Loucy (cell line): ENCODE measurements at regions not wholly inside any gene's neighbourhood (a gene's known extent, or its start where the extent isn't known, plus 50 kb on each side); places are given as distances from the start of the nearest gene placed in this dataset.

Experiments
- H2AFZ ChIP-seq: fragments of 200-600 bp; sonication (generic); 2 replicates; pipeline ENCODE4 v1.6.0; 2016; ENCODE audit warnings: antibody characterized with exemption, mild to moderate bottlenecking, low read length, moderate library complexity
- H3F3A ChIP-seq: fragments of 200-600 bp; 2 replicates; pipeline ENCODE4 v1.6.0; 2016; ENCODE audit warnings: antibody characterized with exemption, low read depth, mild to moderate bottlenecking
- H3K27me3 ChIP-seq: fragments of 200-600 bp; sonication (generic); 2 replicates; pipeline ENCODE4 v1.6.1; 2014; ENCODE audit warnings: low read length, mild to moderate bottlenecking; ENCODE audit not compliant: insufficient read depth, poor library complexity, severe bottlenecking
- H3K36me3 ChIP-seq: fragments of 200-600 bp; sonication (generic); 2 replicates; pipeline ENCODE4 v1.6.1; 2016; ENCODE audit warnings: low read length; ENCODE audit not compliant: insufficient read depth
- H3K4me1 ChIP-seq: fragments of 200-600 bp; sonication (generic); 2 replicates; pipeline ENCODE4 v1.5.1; 2014; ENCODE audit warnings: low read length, mild to moderate bottlenecking; ENCODE audit not compliant: insufficient read depth, poor library complexity, severe bottlenecking
- H3K4me2 ChIP-seq: fragments of 200-600 bp; sonication (generic); 2 replicates; pipeline ENCODE4 v1.6.0; 2014; ENCODE audit warnings: antibody characterized with exemption, low read length, low read depth, mild to moderate bottlenecking; ENCODE audit not compliant: poor library complexity, severe bottlenecking
- H3K4me3 ChIP-seq: fragments of 200-600 bp; sonication (generic); 2 replicates; pipeline ENCODE4 v1.5.1; 2014; ENCODE audit warnings: low read length, mild to moderate bottlenecking, mixed read lengths; ENCODE audit not compliant: poor library complexity, severe bottlenecking
- H3K79me2 ChIP-seq: fragments of 200-600 bp; sonication (generic); 2 replicates; pipeline ENCODE4 v1.6.1; 2014; ENCODE audit warnings: low read length; ENCODE audit not compliant: insufficient read depth
- H3K9ac ChIP-seq: fragments of 200-600 bp; sonication (generic); 2 replicates; pipeline ENCODE4 v1.6.0; 2014; ENCODE audit warnings: mild to moderate bottlenecking, low read depth, low read length, moderate library complexity; ENCODE audit not compliant: poor library complexity, severe bottlenecking
- H3K9me2 ChIP-seq: fragments of 200-600 bp; sonication (generic); replicated peaks from 2 replicates; pipeline ENCODE4 v1.6.1; 2016; ENCODE audit warnings: low read depth, low read length, mixed read lengths
- H3K9me3 ChIP-seq: fragments of 200-600 bp; sonication (generic); 2 replicates; pipeline ENCODE4 v1.6.1; 2014; ENCODE audit warnings: mild to moderate bottlenecking, antibody characterized with exemption, low read length, low read depth; ENCODE audit not compliant: insufficient read depth
- H4K20me1 ChIP-seq: fragments of 200-600 bp; sonication (generic); 2 replicates; pipeline ENCODE4 v1.6.0; 2014; ENCODE audit warnings: antibody characterized with exemption, low read length, mild to moderate bottlenecking; ENCODE audit not compliant: insufficient read depth, poor library complexity, severe bottlenecking
- EZH2phosphoT487 ChIP-seq: fragments of 200-600 bp; IDR thresholded peaks from 2 replicates; pipeline ENCODE4 v1.6.1; 2018; ENCODE audit warnings: antibody characterized with exemption, mild to moderate bottlenecking, moderate library complexity, borderline replicate concordance
- TF ChIP-seq, protein P1 (sequence below): fragments of 200-600 bp; sonication (generic); conservative IDR thresholded peaks from 2 replicates; pipeline ENCODE4 v1.5.1; 2014; ENCODE audit warnings: mild to moderate bottlenecking, antibody characterized with exemption, low read length

DNA sequence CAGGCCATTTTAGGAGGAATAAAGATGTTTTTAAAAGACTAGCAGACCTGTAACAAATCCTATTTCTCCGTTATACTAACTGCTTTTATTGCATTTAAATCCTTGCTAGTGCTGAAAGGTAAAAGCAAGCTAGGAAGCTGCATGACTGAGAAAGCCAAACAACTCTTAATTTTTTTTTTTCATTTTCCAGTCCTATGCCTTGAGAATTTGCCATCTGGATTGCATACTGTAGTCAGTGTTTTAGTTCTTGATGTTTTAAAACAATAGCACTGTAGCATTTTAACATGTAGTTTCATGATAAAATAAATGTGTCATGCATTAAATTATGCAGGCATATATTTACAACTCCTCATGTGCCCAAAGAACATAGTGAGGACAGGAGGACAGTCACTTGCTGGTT, 108.4 kb upstream of the FGF10 start:
- no peaks in the 10 kb centered on the region for H3K4me1 ChIP-seq
- H3K4me3 ChIP-seq = no peak overlapping the region
- no peaks in the 10 kb centered on the region for H3K27me3 ChIP-seq
- H3F3A ChIP-seq = no peaks in the 10 kb centered on the region
- H3K4me2 ChIP-seq = no peak overlapping the region
- H4K20me1 ChIP-seq = no peaks in the 10 kb centered on the region
- H2AFZ ChIP-seq = no peak overlapping the region
- H3K36me3 ChIP-seq = no peaks in the 10 kb centered on the region
- no peaks in the 10 kb centered on the region for H3K9me2 ChIP-seq
- H3K9ac ChIP-seq = no peak overlapping the region
- H3K9me3 ChIP-seq = no peaks in the 10 kb centered on the region
- TF ChIP-seq, protein P1, sequence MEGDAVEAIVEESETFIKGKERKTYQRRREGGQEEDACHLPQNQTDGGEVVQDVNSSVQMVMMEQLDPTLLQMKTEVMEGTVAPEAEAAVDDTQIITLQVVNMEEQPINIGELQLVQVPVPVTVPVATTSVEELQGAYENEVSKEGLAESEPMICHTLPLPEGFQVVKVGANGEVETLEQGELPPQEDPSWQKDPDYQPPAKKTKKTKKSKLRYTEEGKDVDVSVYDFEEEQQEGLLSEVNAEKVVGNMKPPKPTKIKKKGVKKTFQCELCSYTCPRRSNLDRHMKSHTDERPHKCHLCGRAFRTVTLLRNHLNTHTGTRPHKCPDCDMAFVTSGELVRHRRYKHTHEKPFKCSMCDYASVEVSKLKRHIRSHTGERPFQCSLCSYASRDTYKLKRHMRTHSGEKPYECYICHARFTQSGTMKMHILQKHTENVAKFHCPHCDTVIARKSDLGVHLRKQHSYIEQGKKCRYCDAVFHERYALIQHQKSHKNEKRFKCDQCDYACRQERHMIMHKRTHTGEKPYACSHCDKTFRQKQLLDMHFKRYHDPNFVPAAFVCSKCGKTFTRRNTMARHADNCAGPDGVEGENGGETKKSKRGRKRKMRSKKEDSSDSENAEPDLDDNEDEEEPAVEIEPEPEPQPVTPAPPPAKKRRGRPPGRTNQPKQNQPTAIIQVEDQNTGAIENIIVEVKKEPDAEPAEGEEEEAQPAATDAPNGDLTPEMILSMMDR = no peak
- TF ChIP-seq EZH2phosphoT487 = no peak
- H3K79me2 ChIP-seq = no peaks in the 10 kb centered on the region

DNA sequence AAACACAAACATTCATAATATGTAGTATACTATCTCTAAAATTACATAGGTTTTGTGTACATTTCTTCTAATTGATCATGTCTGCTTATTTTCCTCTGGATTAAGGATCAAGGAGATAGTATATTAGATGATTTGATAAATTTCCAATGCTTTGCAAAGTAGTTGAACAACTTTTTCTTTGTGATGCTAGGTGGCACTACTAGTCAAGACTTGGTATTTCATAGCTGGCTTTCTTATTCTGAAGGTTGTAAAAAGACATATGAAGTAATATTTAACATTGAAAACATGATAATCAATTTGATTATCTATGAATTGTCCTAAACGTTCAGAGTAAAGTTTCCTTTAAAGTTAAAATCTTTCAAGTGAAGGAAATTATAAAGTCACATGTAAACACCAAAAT, 106.1 kb upstream of the FGF10 start:
- H3K9ac ChIP-seq = no peak overlapping the region
- TF ChIP-seq, protein P1 = no peak
- TF ChIP-seq EZH2phosphoT487 = no peak

GRCh38 chr5:44489759-44490158, 100.5 kb upstream of the FGF10 start:
- H3K4me3 ChIP-seq = no peak overlapping the region
- no peaks in the 10 kb centered on the region for H3K9me2 ChIP-seq
- H3K79me2 ChIP-seq = no peaks in the 10 kb centered on the region

More for the DNA sequence above, 106.1 kb upstream of the FGF10 start:
- no peak overlapping the region for H3K4me3 ChIP-seq
- no peaks in the 10 kb centered on the region for H4K20me1 ChIP-seq
- H3K36me3 ChIP-seq = no peaks in the 10 kb centered on the region
- no peaks in the 10 kb centered on the region for H3K4me1 ChIP-seq
- no peaks in the 10 kb centered on the region for H3K27me3 ChIP-seq
- H3K4me2 ChIP-seq = no peak overlapping the region
- H3K9me2 ChIP-seq = no peaks in the 10 kb centered on the region
- no peak overlapping the region for H2AFZ ChIP-seq
- no peaks in the 10 kb centered on the region for H3F3A ChIP-seq
- H3K79me2 ChIP-seq = no peaks in the 10 kb centered on the region
- H3K9me3 ChIP-seq = no peaks in the 10 kb centered on the region; the same call in 1 of the 2 replicates

More at GRCh38 chr5:44489759-44490158, 100.5 kb upstream of the FGF10 start:
- Histone ChIP-seq H3K4me1 (no peaks in the 10 kb centered on the region), H3K4me2 (no peak overlapping the region), H3K9ac (no peak overlapping the region), H3K36me3 (no peaks in the 10 kb centered on the region), H4K20me1 (no peaks in the 10 kb centered on the region), H3F3A (no peaks in the 10 kb centered on the region), H3K27me3 (no peaks in the 10 kb centered on the region), H2AFZ (no peak overlapping the region), H3K9me3 (no peaks in the 10 kb centered on the region; the same call in 1 of the 2 replicates)
- TF ChIP-seq, protein P1 = no peak
- TF ChIP-seq EZH2phosphoT487 = no peak
